ENCODE measurements at regions not wholly inside any gene's neighbourhood (a gene's known extent, or its start where the extent isn't known, plus 50 kb on each side); places are given as distances from the start of the nearest gene placed in this dataset.

GRCh38 chr14:34179727-34180126, 228.9 kb upstream of the EGLN3 start:
- H3K9ac ChIP-seq (ENCODE audit: insufficient read depth in 1 of 2, low read depth in 2 of 2, low read length in 2 of 2), result no peak overlapping the region
- POLR2A ChIA-PET, result interaction anchor here (0.6 to 0.8 kb wide), 3 partner anchors 9 to 372 kb away, joined by 3 to 5 read pairs (median 4); no protein-coding TSS in a partner anchor
- no peak overlapping the region for H3K4me3 ChIP-seq
- H3K9me3 ChIP-seq (replicated peaks; ENCODE audit: control insufficient read depth, insufficient read depth, low read depth, low read length), result no peaks in the 10 kb centered on the region
- CTCF ChIA-PET (ENCODE audit: low intra/inter-chr PET ratio), result no interaction called here
- DNase-seq (ENCODE audit: extremely low read depth in 1 of 4, low spot score in 3 of 4), result no peak
- 7% methylated on average over 1 of the region's 1 CpG for WGBS (ENCODE audit: insufficient coverage, low coverage, missing lambda C conversion rate)
- no peak overlapping the region for H3K27ac ChIP-seq (ENCODE audit: extremely low read depth, low read depth, low read length)
- H3K36me3 ChIP-seq (ENCODE audit: control insufficient read depth, insufficient read depth, low read length), result no peaks in the 10 kb centered on the region
- H4K20me1 ChIP-seq (replicated peaks; ENCODE audit: control insufficient read depth, insufficient read depth, low read length), result no peaks in the 10 kb centered on the region
- no peak for FAIRE-seq
- H3K79me2 ChIP-seq (ENCODE audit: control insufficient read depth, insufficient read depth, low read length), result no peaks in the 10 kb centered on the region
- no peak for ATAC-seq
- H3K27me3 ChIP-seq (ENCODE audit: control insufficient read depth in 2 of 2, insufficient read depth in 2 of 2, low read length in 2 of 2), result no peaks in the 10 kb centered on the region; a peak in 1 of 5 replicates
- H3K9me1 ChIP-seq (ENCODE audit: control insufficient read depth, insufficient read depth, low read length), result no peaks in the 10 kb centered on the region
- intact Hi-C loops (cut with micrococcal nuclease), result no loop called here
- no peaks in the 10 kb centered on the region for H3K4me1 ChIP-seq (replicated peaks in 1 of 2; ENCODE audit: control insufficient read depth in 2 of 2, insufficient read depth in 2 of 2, low read length in 2 of 2)
- H2AFZ ChIP-seq (ENCODE audit: low read depth, low read length), result no peak overlapping the region
- no TSS peak for BruUV-seq (replicated peaks)
- H3K4me2 ChIP-seq (ENCODE audit: insufficient read depth, low read length), result no peak overlapping the region
- in situ Hi-C loops (cut with MboI), result no loop called here
- TF ChIP-seq E4F1 (CRISPR knock-in tag; IDR thresholded peaks at IDR 0.05; ENCODE audit: borderline replicate concordance) (no peak), EHMT2 (IDR thresholded peaks at IDR 0.05) (no peak), AFF1 (IDR thresholded peaks at IDR 0.05; ENCODE audit: low read depth in 1 of 2, partially characterized antibody in 2 of 2) (no peak), SRSF1 (IDR thresholded peaks at IDR 0.05; ENCODE audit: low read depth, low read length) (no peak), ZKSCAN8 (CRISPR knock-in tag; IDR thresholded peaks at IDR 0.05) (no peak), ZBTB17 (CRISPR knock-in tag; IDR thresholded peaks at IDR 0.05) (no peak), ZNF212 (CRISPR knock-in tag; IDR thresholded peaks at IDR 0.05) (no peak), ARID3A (IDR thresholded peaks at IDR 0.05; ENCODE audit: borderline replicate concordance, low read depth, low read length) (no peak), NRF1 (conservative IDR thresholded peaks at IDR 0.05 in 1 of 2, IDR thresholded peaks at IDR 0.05 in 1 of 2) (no peak), CBFA2T2 (conservative IDR thresholded peaks at IDR 0.05) (no peak), POLR3A (IDR thresholded peaks at IDR 0.05; ENCODE audit: borderline replicate concordance, extremely low read depth, insufficient read depth, insufficient read length) (no peak), SREBF2 (CRISPR knock-in tag; IDR thresholded peaks at IDR 0.05) (no peak), TAF15 (IDR thresholded peaks at IDR 0.05; ENCODE audit: low read depth, low read length) (no peak), SOX6 (IDR thresholded peaks at IDR 0.05) (no peak), LCOR (CRISPR knock-in tag; IDR thresholded peaks at IDR 0.05) (no peak)

All from K562 (cell line).